Activated CD4-positive, alpha-beta T cell treated with anti-CD3 and anti-CD28 coated beads, Interleukin-2, Interleukin-4, amounts not matched to agents 100 ng/mL and 50 ng/mL, durations not matched to agents 16 hours and 8 hours (primary cell): ENCODE measurements at regions not wholly inside any gene's neighbourhood (a gene's known extent, or its start where the extent isn't known, plus 50 kb on each side); places are given as distances from the start of the nearest gene placed in this dataset.
"Not testable (repeated sequence)": the region's sequence is repeated elsewhere in the genome, so short reads cannot be mapped to it uniquely, and the experiment has no call there.

Experiments
- DNase-seq: peaks from one replicate; pipeline ENCODE4 v3.0.0-alpha.2; 2020; ENCODE audit warnings: low spot score

- DNase-seq: not testable (repeated sequence)
These were observed 50.3 kb upstream of the AGTPBP1 start for GRCh38 chr9:85792057-85792456.

GRCh38 chr9:85802978-85803695, 61.4 kb upstream of the AGTPBP1 start:
- DNase-seq: not testable (repeated sequence)

GRCh38 chr9:85804847-85805133, 63.0 kb upstream of the AGTPBP1 start:
- DNase-seq: not testable (repeated sequence)

- peak; percentile 76 for DNase-seq
These were observed 63.6 kb upstream of the AGTPBP1 start for GRCh38 chr9:85805134-85806005.

GRCh38 chr9:85808329-85808728, 66.6 kb upstream of the AGTPBP1 start:
- DNase-seq: not testable (repeated sequence)

- DNase-seq: not testable (repeated sequence)
These were observed 71.6 kb upstream of the AGTPBP1 start for GRCh38 chr9:85813388-85813787.

GRCh38 chr9:85814800-85815199, 73.0 kb upstream of the AGTPBP1 start:
- DNase-seq: not testable (repeated sequence)

- DNase-seq: peak; percentile 40
These were observed 77.2 kb upstream of the AGTPBP1 start for GRCh38 chr9:85818971-85819370.

- DNase-seq: not testable (repeated sequence)
These were observed 78.8 kb upstream of the AGTPBP1 start for GRCh38 chr9:85820598-85820997.

GRCh38 chr9:85824949-85825348, 83.2 kb upstream of the AGTPBP1 start:
- not testable (repeated sequence) for DNase-seq

GRCh38 chr9:85834591-85834990, 92.8 kb upstream of the AGTPBP1 start:
- DNase-seq: not testable (repeated sequence)

GRCh38 chr9:85843949-85844348, 97.0 kb upstream of the NAA35 start:
- DNase-seq: not testable (repeated sequence)

GRCh38 chr9:85847782-85848181, 93.2 kb upstream of the NAA35 start:
- not testable (repeated sequence) for DNase-seq

- no peak for DNase-seq
These were observed 82.7 kb upstream of the NAA35 start for GRCh38 chr9:85858056-85858750.

- no peak for DNase-seq
These were observed 81.2 kb upstream of the NAA35 start for GRCh38 chr9:85859765-85860164.

GRCh38 chr9:85861882-85862281, 79.1 kb upstream of the NAA35 start:
- DNase-seq: not testable (repeated sequence)

- DNase-seq: no peak
These were observed 77.1 kb upstream of the NAA35 start for GRCh38 chr9:85863875-85864274.

GRCh38 chr9:85871008-85871407, 69.9 kb upstream of the NAA35 start:
- DNase-seq: no peak

- DNase-seq: not testable (repeated sequence)
These were observed 69.3 kb upstream of the NAA35 start for GRCh38 chr9:85871683-85872082.

- DNase-seq: no peak
These were observed 68.5 kb upstream of the NAA35 start for GRCh38 chr9:85872463-85872862.

GRCh38 chr9:85876628-85877027, 64.3 kb upstream of the NAA35 start:
- no peak for DNase-seq

- not testable (repeated sequence) for DNase-seq
These were observed 61.9 kb upstream of the NAA35 start for GRCh38 chr9:85878872-85879597.
